ENCODE measurements at regions not wholly inside any gene's neighbourhood (a gene's known extent, or its start where the extent isn't known, plus 50 kb on each side); places are given as distances from the start of the nearest gene placed in this dataset.

GRCh38 chr13:94825507-94825906 is 113.2 kb upstream of the SOX21 start:
- intact Hi-C loops (cut with DNase I), result no loop called here
- no peaks in the 10 kb centered on the region for H3K9me3 ChIP-seq
- no peak overlapping the region for H3K4me3 ChIP-seq
- no peaks in the 10 kb centered on the region for H3K27me3 ChIP-seq
- WGBS, 2 donors, result 26 to 54% methylated on average over 3 to 5 of the region's 5 CpGs
- peaks cover 0 to 3% (median 0%) of the 10 kb centered on the region in 3 donors for H3K4me1 ChIP-seq
- TF ChIP-seq CTCF (IDR thresholded peaks at IDR 0.05) (no peak), POLR2A (IDR thresholded peaks at IDR 0.05) (no peak)
- no peaks in the 10 kb centered on the region for H3K36me3 ChIP-seq
- no peak overlapping the region for H3K27ac ChIP-seq
- no peak for DNase-seq

- Histone ChIP-seq H3K4me1 (peaks cover 0 to 3% (median 0%) of the 10 kb centered on the region in 3 donors), H3K9me3 (no peaks in the 10 kb centered on the region), H3K27me3 (no peaks in the 10 kb centered on the region), H3K4me3 (no peak overlapping the region), H3K36me3 (no peaks in the 10 kb centered on the region), H3K27ac (no peak overlapping the region)
- TF ChIP-seq CTCF (IDR thresholded peaks at IDR 0.05) (no peak), POLR2A (IDR thresholded peaks at IDR 0.05) (no peak)
- WGBS, 2 donors, result 76 to 83% methylated on average over 4 of the region's 4 CpGs
- intact Hi-C loops (cut with DNase I), result no loop called here
- DNase-seq, result no peak
Observed at GRCh38 chr13:94824601-94825000, 112.3 kb upstream of the SOX21 start.

- Histone ChIP-seq H3K36me3 (no peaks in the 10 kb centered on the region), H3K9me3 (no peaks in the 10 kb centered on the region), H3K27ac (no peak overlapping the region), H3K27me3 (no peaks in the 10 kb centered on the region), H3K4me3 (no peak overlapping the region), H3K4me1 (peaks cover 0 to 3% (median 0%) of the 10 kb centered on the region in 3 donors)
- DNase-seq, result no peak
- intact Hi-C loops (cut with DNase I), result no loop called here
- TF ChIP-seq CTCF (IDR thresholded peaks at IDR 0.05) (no peak), POLR2A (IDR thresholded peaks at IDR 0.05) (no peak)
- 71 to 85% methylated on average over 3 of the region's 3 CpGs for WGBS, 2 donors
Observed at GRCh38 chr13:94822356-94822755, 110.0 kb upstream of the SOX21 start.

GRCh38 chr13:94816256-94816655 is 103.9 kb upstream of the SOX21 start:
- H3K4me1 ChIP-seq, result no peaks in the 10 kb centered on the region
- H3K4me3 ChIP-seq, result no peak overlapping the region
- H3K27me3 ChIP-seq, result no peaks in the 10 kb centered on the region
- no peak overlapping the region for H3K27ac ChIP-seq
- H3K9me3 ChIP-seq, result no peaks in the 10 kb centered on the region
- no peak for DNase-seq
- intact Hi-C loops (cut with DNase I), result no loop called here
- 95 to 97% methylated on average over 7 of the region's 7 CpGs for WGBS, 2 donors
- TF ChIP-seq CTCF (IDR thresholded peaks at IDR 0.05) (no peak), POLR2A (IDR thresholded peaks at IDR 0.05) (no peak)
- no peaks in the 10 kb centered on the region for H3K36me3 ChIP-seq

GRCh38 chr13:94813920-94814475 is 101.7 kb upstream of the SOX21 start:
- no peak for DNase-seq
- Histone ChIP-seq H3K27me3 (no peaks in the 10 kb centered on the region), H3K4me3 (no peak overlapping the region), H3K27ac (no peak overlapping the region), H3K4me1 (no peaks in the 10 kb centered on the region), H3K36me3 (no peaks in the 10 kb centered on the region), H3K9me3 (no peaks in the 10 kb centered on the region)
- WGBS, 2 donors, result 74 to 88% methylated on average over 4 of the region's 4 CpGs
- intact Hi-C loops (cut with DNase I), result no loop called here
- TF ChIP-seq POLR2A (IDR thresholded peaks at IDR 0.05), result no peak
- no peak for TF ChIP-seq CTCF (IDR thresholded peaks at IDR 0.05)

Data from esophagus squamous epithelium (tissue), 5 donors.